Testis (tissue), 2 donors: ENCODE measurements at regions not wholly inside any gene's neighbourhood (a gene's known extent, or its start where the extent isn't known, plus 50 kb on each side); places are given as distances from the start of the nearest gene placed in this dataset.

Experiments
- DNase-seq: peaks from one replicate; pipeline ENCODE4 v3.0.0-alpha.2; 2019
- H3K27ac ChIP-seq, 2 donors: fragments of 200-600 bp; sonication (generic); one replicate each; pipeline ENCODE4 v1.5.1; 2019
- H3K27me3 ChIP-seq: fragments of 200-600 bp; sonication (generic); one replicate; pipeline ENCODE4 v1.5.1; 2019
- H3K36me3 ChIP-seq: fragments of 200-600 bp; sonication (generic); one replicate; pipeline ENCODE4 v1.5.1; 2017; ENCODE audit warnings: low read depth; ENCODE audit errors: missing control alignments
- H3K4me1 ChIP-seq: fragments of 200-600 bp; sonication (generic); one replicate; pipeline ENCODE4 v1.5.1; 2019
- H3K4me3 ChIP-seq, 2 donors: fragments of 200-600 bp; sonication (generic); one replicate each; pipeline ENCODE4 v1.5.1; 2017 to 2019
- H3K9me3 ChIP-seq: fragments of 200-600 bp; sonication (generic); one replicate; pipeline ENCODE4 v1.5.1; 2017
- CTCF ChIP-seq, 3 experiments: fragments of 450-650 bp in 2 of 3; fragments of 200-600 bp in 1 of 3; sonication (generic) in 1 of 3; IDR thresholded peaks; one replicate each; pipeline ENCODE4 v1.5.1; 2016 to 2019; ENCODE audit warnings: antibody characterized with exemption in 3 of 3, mild to moderate bottlenecking in 2 of 3, moderate library complexity in 1 of 3
- POLR2A ChIP-seq: fragments of 450-650 bp; IDR thresholded peaks from one replicate; pipeline ENCODE4 v1.6.1; 2017; ENCODE audit warnings: antibody characterized with exemption, mild to moderate bottlenecking, moderate library complexity
- WGBS, 2 donors: methylation state at CpG; one replicate each; pipeline ENCODE4 v1.1.5; 2018; 5-methylcytosine and 5-hydroxymethylcytosine counted together
- intact Hi-C: fragments of 100-400 bp; cut with DNase I; formaldehyde crosslinking; loops from one replicate; pipeline ENCODE4 v1.15.1; 2023; ENCODE audit warnings: low total_unique reads

DNA sequence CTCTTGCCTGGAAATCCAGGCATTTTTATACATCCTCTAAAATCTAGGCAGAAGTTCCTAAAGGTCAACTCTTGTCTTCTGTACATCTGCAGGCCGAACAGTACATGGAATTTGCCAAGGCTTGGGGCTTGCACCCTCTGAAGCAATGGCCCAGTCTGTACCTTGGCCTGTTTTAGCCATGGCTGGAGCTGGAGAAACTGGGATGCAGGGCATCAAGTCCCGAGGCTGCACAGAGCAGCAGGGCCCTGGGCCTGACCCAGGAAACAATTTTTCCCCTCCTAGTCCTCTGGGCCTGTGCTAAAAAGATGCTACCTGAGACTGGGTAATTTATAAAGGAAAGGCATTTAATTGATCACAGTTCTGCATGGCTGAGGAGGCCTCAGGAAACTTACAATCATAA is 520.8 kb upstream of the MIR17HG start:
- TF ChIP-seq POLR2A, result no peak
- TF ChIP-seq CTCF (IDR thresholded peaks at IDR 0.05), result no peak
- intact Hi-C loops, result no loop called here
- H3K4me1 ChIP-seq, result no peaks in the 10 kb centered on the region
- H3K9me3 ChIP-seq, result no peaks in the 10 kb centered on the region
- WGBS, 2 donors, result 91 to 100% methylated on average over 1 to 2 of the region's 2 CpGs
- H3K36me3 ChIP-seq, result no peaks in the 10 kb centered on the region
- no peak overlapping the region for H3K27ac ChIP-seq
- H3K27me3 ChIP-seq, result no peaks in the 10 kb centered on the region
- no peak overlapping the region for H3K4me3 ChIP-seq
- no peak for DNase-seq

- Histone ChIP-seq H3K9me3 (no peaks in the 10 kb centered on the region), H3K27ac (no peak overlapping the region), H3K4me1 (no peaks in the 10 kb centered on the region), H3K4me3 (no peak overlapping the region), H3K27me3 (no peaks in the 10 kb centered on the region), H3K36me3 (no peaks in the 10 kb centered on the region)
- WGBS, 2 donors, result 70 to 86% methylated on average over 2 of the region's 2 CpGs
- TF ChIP-seq CTCF (IDR thresholded peaks at IDR 0.05) (no peak), POLR2A (no peak)
- DNase-seq, result no peak
- intact Hi-C loops, result no loop called here
Measured at GRCh38 chr13:90830782-90831181, 516.7 kb upstream of the MIR17HG start.

- Histone ChIP-seq H3K27me3 (no peaks in the 10 kb centered on the region), H3K4me3 (no peak overlapping the region), H3K36me3 (no peaks in the 10 kb centered on the region), H3K27ac (no peak overlapping the region), H3K9me3 (no peaks in the 10 kb centered on the region), H3K4me1 (no peaks in the 10 kb centered on the region)
- no peak for TF ChIP-seq POLR2A
- no peak for TF ChIP-seq CTCF (IDR thresholded peaks at IDR 0.05)
- no peak for DNase-seq
- intact Hi-C loops, result no loop called here
Measured at GRCh38 chr13:90833951-90834350, 513.5 kb upstream of the MIR17HG start.

- intact Hi-C loops, result no loop called here
- no peak for DNase-seq
- Histone ChIP-seq H3K4me1 (no peaks in the 10 kb centered on the region), H3K4me3 (no peak overlapping the region), H3K36me3 (no peaks in the 10 kb centered on the region), H3K27me3 (no peaks in the 10 kb centered on the region), H3K27ac (no peak overlapping the region), H3K9me3 (no peaks in the 10 kb centered on the region)
- 96 to 97% methylated on average over 5 of the region's 5 CpGs for WGBS, 2 donors
- TF ChIP-seq CTCF (IDR thresholded peaks at IDR 0.05) (no peak), POLR2A (no peak)
Measured at GRCh38 chr13:90834700-90835099, 512.8 kb upstream of the MIR17HG start.

DNA sequence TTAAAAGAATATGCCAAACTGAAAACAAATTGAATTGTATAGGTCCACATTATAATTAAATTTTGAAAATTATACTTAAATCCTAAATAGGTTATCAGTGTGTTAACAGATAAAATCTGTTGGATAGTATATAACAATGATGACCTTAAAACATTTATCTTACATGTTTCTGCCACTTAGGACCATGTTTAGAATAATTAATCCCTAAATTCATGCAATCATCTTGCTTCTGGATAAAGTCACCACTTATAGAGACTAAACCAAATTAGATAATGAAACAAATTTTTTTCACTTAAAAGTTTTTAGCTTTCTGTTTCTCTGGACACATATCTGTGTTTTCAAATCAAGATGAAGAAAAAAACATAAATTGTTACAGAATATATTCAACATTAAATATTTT is 511.7 kb upstream of the MIR17HG start:
- Histone ChIP-seq H3K4me1 (no peaks in the 10 kb centered on the region), H3K27ac (no peak overlapping the region), H3K4me3 (no peak overlapping the region), H3K27me3 (no peaks in the 10 kb centered on the region), H3K9me3 (no peaks in the 10 kb centered on the region), H3K36me3 (no peaks in the 10 kb centered on the region)
- no peak for TF ChIP-seq CTCF (IDR thresholded peaks at IDR 0.05)
- no peak for TF ChIP-seq POLR2A
- intact Hi-C loops, result no loop called here
- no peak for DNase-seq
